Heart right ventricle (tissue), 16 donors: ENCODE measurements at regions not wholly inside any gene's neighbourhood (a gene's known extent, or its start where the extent isn't known, plus 50 kb on each side); places are given as distances from the start of the nearest gene placed in this dataset.

Experiments
- ATAC-seq, 8 donors: fragments of 200-7000 bp; cut with Tn5 transposase; one replicate each; pipeline ENCODE4 v1.9.1; 2020; ENCODE audit warnings: mild to moderate bottlenecking in 8 of 8, moderate library complexity in 8 of 8, moderate number of reproducible peaks in 1 of 8
- DNase-seq, 2 donors: peaks; one replicate each; pipeline ENCODE4 v3.0.0-alpha.2; 2020
- H3K27ac ChIP-seq, 10 donors: fragments of 200-600 bp; sonication (generic) in 2 of 10; one replicate each; pipeline versions ENCODE4 v1.5.0 to v1.8.0; 2020 to 2022; ENCODE audit warnings: mild to moderate bottlenecking in 3 of 10
- H3K27me3 ChIP-seq, 7 donors: fragments of 200-600 bp; one replicate each; pipeline ENCODE4 v1.8.0; 2021 to 2022; ENCODE audit warnings: mild to moderate bottlenecking in 2 of 7
- H3K36me3 ChIP-seq, 9 donors: fragments of 200-600 bp; sonication (generic) in 1 of 9; one replicate each; pipeline versions ENCODE4 v1.5.0 to v1.8.0; 2020 to 2022; ENCODE audit warnings: mild to moderate bottlenecking in 2 of 9
- H3K4me1 ChIP-seq, 9 donors: fragments of 200-600 bp; sonication (generic) in 1 of 9; one replicate each; pipeline versions ENCODE4 v1.5.0 to v1.8.0; 2020 to 2022; ENCODE audit warnings: mild to moderate bottlenecking in 4 of 9
- H3K4me3 ChIP-seq, 10 donors: fragments of 200-600 bp; sonication (generic) in 2 of 10; one replicate each; pipeline versions ENCODE4 v1.5.0 to v1.8.0; 2020 to 2022; ENCODE audit warnings: mild to moderate bottlenecking in 7 of 10, moderate library complexity in 2 of 10
- H3K9me3 ChIP-seq, 11 donors: fragments of 200-600 bp in 10 of 11; sonication (generic) in 2 of 11; one replicate each; pipeline versions ENCODE4 v1.5.0 to v1.8.0; 2013 to 2022; ENCODE audit warnings: mild to moderate bottlenecking in 2 of 11, control low read depth in 1 of 11, moderate library complexity in 1 of 11
- WGBS, 2 donors: extraction: QIAGEN DNeasy Blood & Tissue Kit; methylation state at CpG; one replicate each; pipeline ENCODE4 v1.1.7; 2013; ENCODE audit warnings: inconsistent platforms in 1 of 2; 5-methylcytosine and 5-hydroxymethylcytosine counted together
- intact Hi-C, 10 donors: fragments of 100-400 bp; cut with DNase I; formaldehyde crosslinking; loops; one replicate each; pipeline versions ENCODE4 v1.11.1 to v1.14.2; 2022
- TF ChIP-seq, protein P1 (sequence below), 9 donors: fragments of 200-600 bp; sonication (generic) in 2 of 9; IDR thresholded peaks; one replicate each; pipeline versions ENCODE4 v1.5.0 to v1.8.0; 2021 to 2022; ENCODE audit warnings: antibody characterized with exemption in 9 of 9, mild to moderate bottlenecking in 5 of 9, moderate library complexity in 1 of 9
- donor health status: Arrhythmogenic right ventricular cardiomyopathy.
- donor health status: ischemic (EF 13 %, LVEDD 7.1; RV severe dilation, severe dysfunction).
- donor health status: healthy with polysubstance abuse.
- donor health status: DM: no; HTN: yes; CAD: no.
- donor health status: DM: no; HTN: no; CAD: no.
- donor health status: ischemic (EF 25% LVEDD 6.9; RV normal size, moderate dysfunction).
- donor health status: ischemic (EF 25% LVEDD 5.7; RV mildly dilated, moderate dysfunction).
- donor health status: healthy.
- donor health status: DM: yes; HTN: yes; CAD: no.
- donor health status: Ischemic cardiomyopathy.
- donor health status: ischemic (EF 35%, LVEDD 5.7; RV mildly dilated, moderate dysfunction).
- donor health status: nonischemic (EF 11% LVEDD 7.7; RV severe dilation, severe dysfunction).
- donor health status: DM: yes; HTN: yes; CAD: no.
- donor health status: PGD.
- donor health status: ischemic (EF 29% LVEDD 5.4; RV normal size, mild dysfunction).
- donor health status: nonischemic (EF 23%, LVEDD 6.1; RV moderate dilation, normal function).

DNA sequence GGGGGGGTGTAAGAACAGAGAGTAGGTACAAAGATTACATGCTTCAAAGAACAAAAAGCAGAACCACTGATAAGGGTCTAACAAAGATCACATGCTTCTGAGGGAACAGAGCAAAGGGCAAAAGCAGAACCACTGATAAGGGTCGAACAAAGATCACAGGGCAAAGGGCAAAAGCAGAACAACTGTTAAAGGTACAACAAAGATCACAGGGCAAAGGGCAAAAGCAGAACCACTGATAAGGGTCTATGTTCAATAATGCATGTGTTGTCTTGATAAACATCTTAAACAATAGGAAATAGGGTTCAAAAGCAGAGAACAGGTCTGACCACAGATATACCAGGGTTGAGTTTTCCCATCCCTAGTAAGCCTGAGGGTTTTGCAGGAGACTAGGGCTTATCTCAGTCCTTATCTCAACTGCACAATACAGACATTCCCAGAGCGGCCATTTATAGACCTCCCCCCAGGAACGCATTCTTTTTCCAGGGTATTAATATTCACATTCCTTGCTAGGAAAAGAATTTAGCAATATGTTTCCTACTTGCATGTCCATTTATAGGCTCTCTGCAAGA is 81.9 kb upstream of the PGR start:
- Histone ChIP-seq H3K4me3 (no peak overlapping the region), H3K27ac (no peak overlapping the region), H3K36me3 (peaks cover 0 to 6% (median 0%) of the 10 kb centered on the region in 9 donors), H3K4me1 (no peaks in the 10 kb centered on the region), H3K9me3 (peaks cover 0 to 45% (median 7%) of the 10 kb centered on the region in 11 donors), H3K27me3 (no peaks in the 10 kb centered on the region)
- intact Hi-C loops, result no loop called here
- WGBS, 2 donors, result 72 to 74% methylated on average over 3 of the region's 3 CpGs
- DNase-seq, result no peak
- no peak for ATAC-seq
- TF ChIP-seq, protein P1, sequence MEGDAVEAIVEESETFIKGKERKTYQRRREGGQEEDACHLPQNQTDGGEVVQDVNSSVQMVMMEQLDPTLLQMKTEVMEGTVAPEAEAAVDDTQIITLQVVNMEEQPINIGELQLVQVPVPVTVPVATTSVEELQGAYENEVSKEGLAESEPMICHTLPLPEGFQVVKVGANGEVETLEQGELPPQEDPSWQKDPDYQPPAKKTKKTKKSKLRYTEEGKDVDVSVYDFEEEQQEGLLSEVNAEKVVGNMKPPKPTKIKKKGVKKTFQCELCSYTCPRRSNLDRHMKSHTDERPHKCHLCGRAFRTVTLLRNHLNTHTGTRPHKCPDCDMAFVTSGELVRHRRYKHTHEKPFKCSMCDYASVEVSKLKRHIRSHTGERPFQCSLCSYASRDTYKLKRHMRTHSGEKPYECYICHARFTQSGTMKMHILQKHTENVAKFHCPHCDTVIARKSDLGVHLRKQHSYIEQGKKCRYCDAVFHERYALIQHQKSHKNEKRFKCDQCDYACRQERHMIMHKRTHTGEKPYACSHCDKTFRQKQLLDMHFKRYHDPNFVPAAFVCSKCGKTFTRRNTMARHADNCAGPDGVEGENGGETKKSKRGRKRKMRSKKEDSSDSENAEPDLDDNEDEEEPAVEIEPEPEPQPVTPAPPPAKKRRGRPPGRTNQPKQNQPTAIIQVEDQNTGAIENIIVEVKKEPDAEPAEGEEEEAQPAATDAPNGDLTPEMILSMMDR (IDR thresholded peaks at IDR 0.05), result no peak

DNA sequence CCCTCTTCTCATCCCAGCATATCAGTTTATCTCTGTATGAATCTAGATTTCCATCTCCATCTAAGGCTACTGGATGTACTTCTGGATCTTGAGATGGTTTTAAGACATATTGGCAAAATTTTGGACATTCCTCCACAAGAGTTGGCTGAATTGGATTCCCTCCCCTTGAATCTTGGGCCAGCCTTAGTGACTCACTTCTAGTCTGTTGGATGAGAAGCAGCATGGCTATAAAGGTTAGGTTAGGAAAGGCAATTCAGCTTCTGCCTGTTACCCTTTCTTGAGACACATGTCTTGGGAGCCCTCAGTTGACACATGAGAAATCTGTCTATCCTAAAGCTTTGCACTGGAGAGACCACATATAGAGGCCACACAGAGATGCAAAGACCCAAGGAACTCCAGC is 73.0 kb upstream of the PGR start:
- no peaks in the 10 kb centered on the region for H3K27me3 ChIP-seq
- TF ChIP-seq, protein P1 (IDR thresholded peaks at IDR 0.05), result no peak
- peaks cover 0 to 31% (median 13%) of the 10 kb centered on the region in 11 donors for H3K9me3 ChIP-seq
- no peak overlapping the region for H3K4me3 ChIP-seq
- intact Hi-C loops, result no loop called here
- H3K4me1 ChIP-seq, result no peaks in the 10 kb centered on the region
- DNase-seq (no peak), ATAC-seq (no peak)
- H3K27ac ChIP-seq, result no peak overlapping the region
- H3K36me3 ChIP-seq, result no peaks in the 10 kb centered on the region

DNA sequence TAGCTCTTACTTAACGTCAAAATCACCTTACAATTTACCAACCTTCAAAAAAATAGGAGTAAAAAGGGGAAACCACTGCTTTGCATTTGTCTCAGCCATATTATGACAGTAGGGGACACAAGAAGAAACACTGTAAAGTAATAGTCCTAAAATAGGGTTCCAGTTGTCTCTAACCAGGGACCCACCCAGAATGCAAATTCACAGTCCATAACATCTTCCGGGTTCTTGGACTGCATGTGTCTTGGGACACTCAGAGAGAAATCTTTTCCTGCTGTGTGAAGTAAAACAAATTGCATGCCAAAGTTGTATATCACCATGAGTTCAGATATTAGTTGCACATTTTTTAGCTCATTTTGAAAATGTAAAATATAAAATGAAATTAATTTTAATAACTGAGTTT is 69.8 kb upstream of the PGR start:
- peaks cover 0 to 6% (median 0%) of the 10 kb centered on the region in 11 donors for H3K9me3 ChIP-seq
- H3K4me3 ChIP-seq, result no peak overlapping the region
- no peaks in the 10 kb centered on the region for H3K36me3 ChIP-seq
- no peak for ATAC-seq
- 71 to 77% methylated on average over 2 of the region's 2 CpGs for WGBS, 2 donors
- intact Hi-C loops, result no loop called here
- H3K4me1 ChIP-seq, result no peaks in the 10 kb centered on the region
- H3K27ac ChIP-seq, result no peak overlapping the region
- TF ChIP-seq, protein P1 (IDR thresholded peaks at IDR 0.05), result no peak
- DNase-seq, result no peak
- H3K27me3 ChIP-seq, result no peaks in the 10 kb centered on the region

DNA sequence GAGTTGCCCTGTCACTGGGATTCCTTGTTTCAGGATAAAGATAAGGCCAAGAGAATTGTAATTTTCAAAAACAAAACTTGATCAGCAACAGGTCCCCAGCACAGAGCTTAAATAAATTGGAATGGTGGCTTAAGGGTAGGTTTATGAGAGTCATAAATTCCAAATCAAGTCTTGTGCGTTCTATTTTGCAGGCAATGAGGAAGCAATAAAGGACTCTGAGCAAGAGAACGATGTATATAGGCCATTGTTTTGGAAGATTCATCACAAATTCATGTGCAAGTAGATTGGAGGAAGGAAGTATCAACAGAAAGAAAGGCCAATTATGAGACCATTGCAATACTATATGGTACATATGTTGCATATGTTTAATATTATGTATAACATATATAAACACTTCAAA is 65.7 kb upstream of the PGR start:
- Histone ChIP-seq H3K9me3 (no peaks in the 10 kb centered on the region), H3K4me3 (no peak overlapping the region), H3K27me3 (no peaks in the 10 kb centered on the region), H3K27ac (no peak overlapping the region), H3K4me1 (no peaks in the 10 kb centered on the region), H3K36me3 (no peaks in the 10 kb centered on the region)
- ATAC-seq, result no peak
- no peak for DNase-seq
- 41 to 42% methylated on average over 2 of the region's 2 CpGs for WGBS, 2 donors
- intact Hi-C loops, result no loop called here
- TF ChIP-seq, protein P1 (IDR thresholded peaks at IDR 0.05), result no peak
